Aorta (tissue), 5 donors: ENCODE measurements at regions not wholly inside any gene's neighbourhood (a gene's known extent, or its start where the extent isn't known, plus 50 kb on each side); places are given as distances from the start of the nearest gene placed in this dataset.
"Not testable (repeated sequence)": the region's sequence is repeated elsewhere in the genome, so short reads cannot be mapped to it uniquely, and the experiment has no call there.

Experiments used
- ATAC-seq: fragments of 200-7000 bp; cut with Tn5 transposase; one replicate; pipeline ENCODE4 v1.9.1; 2022; ENCODE audit warnings: moderate library complexity; ENCODE audit not compliant: low FRiP score
- DNase-seq, 2 donors: peaks; one replicate each; pipeline ENCODE4 v3.0.0-alpha.2; 2020
- H3K27ac ChIP-seq, 2 donors: one replicate each; pipeline ENCODE4 v1.5.1; 2013; ENCODE audit warnings: low read length in 2 of 2, mild to moderate bottlenecking in 2 of 2, moderate library complexity in 2 of 2, control low read depth in 1 of 2, inconsistent platforms in 1 of 2, low read depth in 1 of 2
- H3K27me3 ChIP-seq, 2 donors: one replicate each; pipeline ENCODE4 v1.6.1; 2013; ENCODE audit warnings: control low read depth in 1 of 2, low read length in 1 of 2, mild to moderate bottlenecking in 1 of 2, moderate library complexity in 1 of 2; ENCODE audit not compliant: insufficient read depth in 2 of 2, control insufficient read depth in 1 of 2
- H3K36me3 ChIP-seq, 2 donors: one replicate each; pipeline ENCODE4 v1.6.1; 2013; ENCODE audit warnings: control low read depth in 1 of 2, low read length in 1 of 2, mild to moderate bottlenecking in 1 of 2; ENCODE audit not compliant: insufficient read depth in 2 of 2, control insufficient read depth in 1 of 2
- H3K4me1 ChIP-seq, 2 donors: one replicate each; pipeline ENCODE4 v1.6.1; 2013; ENCODE audit warnings: low read length in 2 of 2, control low read depth in 1 of 2, mild to moderate bottlenecking in 1 of 2, moderate library complexity in 1 of 2; ENCODE audit not compliant: insufficient read depth in 2 of 2, control insufficient read depth in 1 of 2
- H3K4me3 ChIP-seq, 2 donors: one replicate each; pipeline ENCODE4 v1.5.1; 2013; ENCODE audit warnings: low read length in 2 of 2, control low read depth in 1 of 2, mild to moderate bottlenecking in 1 of 2
- H3K9me3 ChIP-seq: one replicate; pipeline ENCODE4 v1.6.1; 2013; ENCODE audit warnings: mild to moderate bottlenecking, low read length; ENCODE audit not compliant: control insufficient read depth
- WGBS, 2 donors: extraction: QIAGEN DNeasy Blood & Tissue Kit; methylation state at CpG; one replicate each; pipeline ENCODE4 v1.1.7; 2013; 5-methylcytosine and 5-hydroxymethylcytosine counted together
- intact Hi-C, 2 donors: fragments of 100-400 bp; cut with DNase I; formaldehyde crosslinking; loops; one replicate each; pipeline versions ENCODE4 v1.14.2 to v1.15.0; 2022
- donor health status: healthy with polysubstance abuse.
- donor health status: Bipolar disorder and iron deficiency.
- donor health status: DM: no; HTN: no; CAD: no.
- donor health status: DM: no; HTN: no; CAD: no.
- donor health status: DM: yes; HTN: yes; CAD: no.

GRCh38 chr7:114180556-114181266 is 233.9 kb upstream of the FOXP2 start:
- H3K27me3 ChIP-seq, result no peaks in the 10 kb centered on the region
- no peak overlapping the region for H3K4me3 ChIP-seq
- ATAC-seq (no peak), DNase-seq (no peak)
- no peaks in the 10 kb centered on the region for H3K4me1 ChIP-seq
- no peaks in the 10 kb centered on the region for H3K9me3 ChIP-seq
- no peaks in the 10 kb centered on the region for H3K36me3 ChIP-seq
- intact Hi-C loops, result no loop called here
- H3K27ac ChIP-seq, result no peak overlapping the region

- Histone ChIP-seq H3K27ac (no peak overlapping the region), H3K4me3 (no peak overlapping the region), H3K4me1 (no peaks in the 10 kb centered on the region), H3K36me3 (no peaks in the 10 kb centered on the region), H3K9me3 (no peaks in the 10 kb centered on the region), H3K27me3 (no peaks in the 10 kb centered on the region)
- 87 to 91% methylated on average over 4 of the region's 4 CpGs for WGBS, 2 donors
- ATAC-seq (no peak), DNase-seq (no peak)
- intact Hi-C loops, result no loop called here
Measured at GRCh38 chr7:114175125-114175524, 239.5 kb upstream of the FOXP2 start.

- Histone ChIP-seq H3K9me3 (no peaks in the 10 kb centered on the region), H3K27me3 (no peaks in the 10 kb centered on the region), H3K36me3 (no peaks in the 10 kb centered on the region), H3K27ac (no peak overlapping the region), H3K4me1 (no peaks in the 10 kb centered on the region), H3K4me3 (no peak overlapping the region)
- DNase-seq (no peak), ATAC-seq (no peak)
- 46 to 67% methylated on average over 3 of the region's 3 CpGs for WGBS, 2 donors
- intact Hi-C loops, result no loop called here
Measured at GRCh38 chr7:114173170-114173890, 241.3 kb upstream of the FOXP2 start.

DNA sequence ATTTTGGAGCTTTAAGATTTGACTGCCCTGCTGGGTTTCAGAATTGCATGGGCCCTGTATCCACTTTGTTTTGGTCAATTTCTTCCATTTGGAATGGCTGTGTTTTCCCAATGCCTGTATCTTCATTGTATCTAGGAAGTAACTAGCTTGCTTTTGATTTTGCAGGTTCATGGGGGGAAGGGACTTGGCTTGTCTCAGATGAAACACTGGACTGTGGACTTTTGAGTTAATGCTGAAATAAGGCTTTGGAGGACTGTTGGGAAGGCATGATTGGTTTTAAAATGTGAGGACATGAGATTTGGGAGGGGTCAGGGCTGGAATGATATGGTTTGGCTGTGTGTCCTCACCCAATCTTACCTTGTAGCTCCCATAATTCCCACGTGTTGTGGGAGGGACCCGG is 245.2 kb upstream of the FOXP2 start:
- H3K4me3 ChIP-seq, DNase-seq, H3K4me1 ChIP-seq, H3K36me3 ChIP-seq, ATAC-seq, H3K9me3 ChIP-seq, H3K27ac ChIP-seq, H3K27me3 ChIP-seq, intact Hi-C loops: not testable (repeated sequence)
- WGBS, 2 donors, result 93 to 95% methylated on average over 2 of the region's 2 CpGs

DNA sequence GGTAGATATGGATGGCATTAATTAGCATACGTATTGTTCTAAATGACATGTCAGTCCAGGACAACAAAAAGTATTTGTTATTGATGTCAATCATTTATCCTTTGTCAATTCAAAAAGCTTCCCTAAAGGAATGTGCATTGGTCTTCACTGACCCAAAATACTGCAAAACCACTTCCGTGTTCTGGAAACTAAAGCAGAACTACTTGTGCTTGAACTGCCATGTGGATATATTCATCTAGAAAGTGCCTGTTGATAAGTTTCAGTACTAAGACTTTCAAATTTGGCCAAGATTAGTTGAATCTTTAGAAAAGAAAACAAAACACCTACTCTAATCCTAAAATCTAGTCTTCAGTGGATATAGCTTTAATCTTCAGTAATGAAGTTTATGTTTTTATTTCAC is 242.1 kb upstream of the PPP1R3A start:
- WGBS, 2 donors, result 92% methylated on average over 2 of the region's 2 CpGs
- ATAC-seq, result no peak
- Histone ChIP-seq H3K9me3 (no peaks in the 10 kb centered on the region), H3K4me3 (no peak overlapping the region), H3K36me3 (peaks cover 0 to 2% of the 10 kb centered on the region in 2 donors), H3K27me3 (no peaks in the 10 kb centered on the region), H3K27ac (no peak overlapping the region), H3K4me1 (peaks cover 0 to 2% of the 10 kb centered on the region in 2 donors)
- DNase-seq, result no peak
- intact Hi-C loops, result no loop called here

DNA sequence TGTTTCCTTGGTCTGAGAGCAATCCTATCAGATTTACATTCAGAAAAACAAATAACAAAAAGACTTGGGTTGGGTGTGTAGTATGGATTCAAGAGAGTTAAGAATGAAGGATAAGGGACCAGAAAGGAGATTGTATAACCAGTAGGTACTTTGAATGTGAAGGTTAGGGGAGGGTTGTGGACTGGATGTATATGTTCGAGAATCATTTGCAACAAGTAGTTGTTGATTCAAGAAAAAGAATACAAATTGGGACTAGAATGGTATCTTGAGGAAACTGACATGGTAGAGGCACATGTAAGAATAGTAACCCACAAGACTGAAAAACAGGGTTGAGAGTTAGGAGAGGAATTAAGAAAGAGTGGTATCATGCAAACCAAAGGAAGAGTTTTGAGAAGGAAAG is 240.0 kb upstream of the PPP1R3A start:
- H3K27me3 ChIP-seq, result no peaks in the 10 kb centered on the region
- H3K4me3 ChIP-seq, result no peak overlapping the region
- H3K36me3 ChIP-seq, result no peaks in the 10 kb centered on the region
- DNase-seq (no peak), ATAC-seq (no peak)
- peaks cover 0 to 2% of the 10 kb centered on the region in 2 donors for H3K4me1 ChIP-seq
- intact Hi-C loops, result no loop called here
- WGBS, 2 donors, result 97 to 98% methylated on average over 1 of the region's 1 CpG
- no peak overlapping the region for H3K27ac ChIP-seq
- H3K9me3 ChIP-seq, result no peaks in the 10 kb centered on the region

GRCh38 chr7:114158275-114158674 is 239.5 kb upstream of the PPP1R3A start:
- H3K4me3 ChIP-seq, result no peak overlapping the region
- peaks cover 0 to 2% of the 10 kb centered on the region in 2 donors for H3K4me1 ChIP-seq
- no peaks in the 10 kb centered on the region for H3K36me3 ChIP-seq
- ATAC-seq, result no peak
- no peaks in the 10 kb centered on the region for H3K9me3 ChIP-seq
- no peaks in the 10 kb centered on the region for H3K27me3 ChIP-seq
- DNase-seq, result no peak
- H3K27ac ChIP-seq, result no peak overlapping the region
- WGBS, 2 donors, result 78 to 82% methylated on average over 3 of the region's 3 CpGs
- intact Hi-C loops, result no loop called here

GRCh38 chr7:114156178-114156577 is 237.4 kb upstream of the PPP1R3A start:
- intact Hi-C loops, result no loop called here
- Histone ChIP-seq H3K4me1 (peaks cover 0 to 2% of the 10 kb centered on the region in 2 donors), H3K36me3 (no peaks in the 10 kb centered on the region), H3K9me3 (no peaks in the 10 kb centered on the region), H3K4me3 (no peak overlapping the region), H3K27me3 (no peaks in the 10 kb centered on the region), H3K27ac (no peak overlapping the region)
- ATAC-seq (no peak), DNase-seq (no peak)
- WGBS, 2 donors, result 0 to 78% methylated on average over 1 of the region's 1 CpG
